Duodenal mucosa (tissue), 2 donors: ENCODE measurements at regions not wholly inside any gene's neighbourhood (a gene's known extent, or its start where the extent isn't known, plus 50 kb on each side); places are given as distances from the start of the nearest gene placed in this dataset.

Source experiments
- H3K27ac ChIP-seq: one replicate; pipeline ENCODE4 v1.7.0; 2013; ENCODE audit warnings: low read depth, low read length
- H3K27me3 ChIP-seq, 2 donors: one replicate each; pipeline ENCODE4 v1.7.0; 2013; ENCODE audit warnings: low read length in 2 of 2, control low read depth in 1 of 2; ENCODE audit not compliant: insufficient read depth in 2 of 2, control insufficient read depth in 1 of 2
- H3K36me3 ChIP-seq, 2 donors: one replicate each; pipeline ENCODE4 v1.7.0; 2013; ENCODE audit warnings: low read length in 2 of 2, control low read depth in 1 of 2; ENCODE audit not compliant: insufficient read depth in 2 of 2, control insufficient read depth in 1 of 2
- H3K4me1 ChIP-seq, 2 donors: one replicate each; pipeline ENCODE4 v1.7.0; 2013; ENCODE audit warnings: low read length in 2 of 2, control low read depth in 1 of 2; ENCODE audit not compliant: insufficient read depth in 2 of 2, control insufficient read depth in 1 of 2
- H3K4me3 ChIP-seq, 2 donors: one replicate each; pipeline ENCODE4 v1.7.0; 2013; ENCODE audit warnings: low read length in 2 of 2, low read depth in 1 of 2
- H3K9ac ChIP-seq, 2 donors: one replicate each; pipeline ENCODE4 v1.7.0; 2013; ENCODE audit warnings: low read length in 2 of 2, low read depth in 1 of 2
- H3K9me3 ChIP-seq, 2 donors: one replicate each; pipeline ENCODE4 v1.7.0; 2013; ENCODE audit warnings: low read length in 2 of 2, control low read depth in 1 of 2; ENCODE audit not compliant: control insufficient read depth in 1 of 2

GRCh38 chr5:105807951-105808350 lies 1862.8 kb downstream of the EFNA5 start:
- Histone ChIP-seq H3K9ac (no peak overlapping the region), H3K4me3 (no peak overlapping the region), H3K27me3 (no peaks in the 10 kb centered on the region), H3K36me3 (no peaks in the 10 kb centered on the region), H3K27ac (no peak overlapping the region), H3K4me1 (no peaks in the 10 kb centered on the region), H3K9me3 (peaks cover 3 to 6% of the 10 kb centered on the region in 2 donors)

GRCh38 chr5:105807290-105807689 lies 1863.4 kb downstream of the EFNA5 start:
- Histone ChIP-seq H3K27me3 (no peaks in the 10 kb centered on the region), H3K4me1 (no peaks in the 10 kb centered on the region), H3K4me3 (no peak overlapping the region), H3K9me3 (peaks cover 3 to 10% of the 10 kb centered on the region in 2 donors), H3K27ac (no peak overlapping the region), H3K9ac (no peak overlapping the region), H3K36me3 (no peaks in the 10 kb centered on the region)

DNA sequence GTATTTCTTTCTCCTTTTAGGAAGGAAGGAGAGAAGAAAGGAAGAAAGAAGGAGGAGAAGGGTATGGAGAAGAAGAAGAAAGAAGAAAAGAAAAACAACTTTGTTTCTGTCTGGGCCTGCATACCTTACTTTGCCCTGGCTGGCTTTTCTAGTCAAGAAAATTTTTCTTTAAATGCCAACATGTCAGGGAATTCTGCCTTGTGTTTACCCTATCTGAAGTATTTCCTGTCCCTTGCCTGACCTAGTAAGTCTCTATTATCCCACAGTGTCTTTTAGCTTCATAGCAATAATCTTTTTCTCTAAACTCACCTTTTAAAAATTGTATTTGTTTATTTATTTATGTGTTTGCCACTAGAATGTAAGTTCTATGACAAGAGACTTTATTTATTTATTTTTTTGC lies 1864.1 kb downstream of the EFNA5 start:
- Histone ChIP-seq H3K4me3 (no peak overlapping the region), H3K27ac (no peak overlapping the region), H3K27me3 (no peaks in the 10 kb centered on the region), H3K36me3 (no peaks in the 10 kb centered on the region), H3K9me3 (peaks cover 3 to 10% of the 10 kb centered on the region in 2 donors), H3K4me1 (no peaks in the 10 kb centered on the region), H3K9ac (no peak overlapping the region)

GRCh38 chr5:105803431-105803830 lies 1867.3 kb downstream of the EFNA5 start:
- Histone ChIP-seq H3K9me3 (peaks cover 3 to 10% of the 10 kb centered on the region in 2 donors), H3K4me3 (no peak overlapping the region), H3K9ac (no peak overlapping the region), H3K36me3 (no peaks in the 10 kb centered on the region), H3K4me1 (no peaks in the 10 kb centered on the region), H3K27me3 (no peaks in the 10 kb centered on the region), H3K27ac (no peak overlapping the region)

DNA sequence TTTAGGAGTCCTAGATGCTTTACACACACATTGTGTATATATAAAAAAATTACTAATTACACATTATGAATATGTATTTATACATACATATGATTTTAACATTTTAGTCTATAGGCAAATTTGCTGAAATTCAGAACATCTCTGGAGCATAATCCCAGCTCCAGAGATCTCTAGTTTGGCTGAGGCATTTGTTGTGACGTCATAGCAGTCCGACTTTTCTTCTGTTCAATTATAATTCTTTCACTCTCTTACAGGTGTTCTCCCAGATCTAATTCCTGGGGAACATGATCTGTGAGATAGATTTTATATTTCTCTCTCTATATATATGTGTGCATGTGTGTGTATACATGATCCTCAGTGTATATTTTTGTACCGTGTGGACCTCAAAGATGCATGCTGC lies 1876.2 kb downstream of the EFNA5 start:
- Histone ChIP-seq H3K4me3 (no peak overlapping the region), H3K9me3 (no peaks in the 10 kb centered on the region), H3K27me3 (no peaks in the 10 kb centered on the region), H3K4me1 (no peaks in the 10 kb centered on the region), H3K27ac (no peak overlapping the region), H3K9ac (no peak overlapping the region), H3K36me3 (no peaks in the 10 kb centered on the region)

DNA sequence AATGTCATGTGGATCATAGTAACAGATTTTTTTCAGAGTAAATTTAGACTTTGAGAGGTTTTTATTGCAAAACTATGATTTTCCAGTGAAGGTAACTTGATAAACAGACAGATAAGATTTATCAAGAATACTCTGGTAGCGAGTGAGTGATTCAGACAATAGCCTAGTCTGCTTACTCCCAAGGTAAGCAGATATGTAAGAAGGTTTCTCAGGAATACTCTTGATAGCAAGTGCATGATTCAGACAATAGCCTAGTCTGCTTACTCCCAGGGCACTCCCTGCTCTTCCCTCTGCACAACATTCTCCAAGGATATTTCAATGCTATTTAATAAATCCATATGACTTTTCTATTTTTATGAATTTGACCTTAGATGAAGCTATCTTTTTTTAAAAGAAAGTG lies 1881.5 kb downstream of the EFNA5 start:
- H3K9me3 ChIP-seq: no peaks in the 10 kb centered on the region
- H3K36me3 ChIP-seq: no peaks in the 10 kb centered on the region
- no peak overlapping the region for H3K9ac ChIP-seq
- H3K4me3 ChIP-seq: no peak overlapping the region
- H3K4me1 ChIP-seq: no peaks in the 10 kb centered on the region
- H3K27ac ChIP-seq: no peak overlapping the region
- no peaks in the 10 kb centered on the region for H3K27me3 ChIP-seq

- Histone ChIP-seq H3K27ac (no peak overlapping the region), H3K36me3 (no peaks in the 10 kb centered on the region), H3K9ac (no peak overlapping the region), H3K4me1 (no peaks in the 10 kb centered on the region), H3K27me3 (no peaks in the 10 kb centered on the region), H3K4me3 (no peak overlapping the region), H3K9me3 (peaks cover 0 to 6% of the 10 kb centered on the region in 2 donors)
Observed at GRCh38 chr5:105783811-105784210, 1886.9 kb downstream of the EFNA5 start.

GRCh38 chr5:105782501-105782900 lies 1888.2 kb downstream of the EFNA5 start:
- no peak overlapping the region for H3K4me3 ChIP-seq
- H3K36me3 ChIP-seq: no peaks in the 10 kb centered on the region
- no peaks in the 10 kb centered on the region for H3K27me3 ChIP-seq
- H3K9ac ChIP-seq: no peak overlapping the region
- H3K4me1 ChIP-seq: no peaks in the 10 kb centered on the region
- peaks cover 0 to 6% of the 10 kb centered on the region in 2 donors for H3K9me3 ChIP-seq
- H3K27ac ChIP-seq: no peak overlapping the region

DNA sequence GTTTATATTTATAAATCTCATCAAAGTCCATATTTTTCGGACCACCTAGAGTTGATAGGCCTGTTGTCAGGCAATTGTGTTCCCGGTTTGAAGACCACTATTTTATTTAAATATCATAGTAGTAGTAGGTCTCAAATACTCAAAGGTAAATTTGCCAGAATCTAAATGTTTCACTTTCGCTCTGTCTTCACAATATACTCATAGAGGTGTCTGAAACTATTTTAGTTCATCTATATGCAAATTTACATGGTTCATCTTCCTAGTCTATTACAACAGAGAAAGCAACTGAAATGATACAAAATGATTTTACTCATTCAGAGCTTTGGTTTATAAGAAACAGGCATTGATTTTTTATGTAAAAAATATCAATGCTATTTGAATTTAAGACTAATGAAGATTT lies 1897.5 kb downstream of the EFNA5 start:
- Histone ChIP-seq H3K9ac (no peak overlapping the region), H3K4me1 (no peaks in the 10 kb centered on the region), H3K9me3 (no peaks in the 10 kb centered on the region), H3K36me3 (no peaks in the 10 kb centered on the region), H3K4me3 (no peak overlapping the region), H3K27me3 (no peaks in the 10 kb centered on the region), H3K27ac (no peak overlapping the region)

DNA sequence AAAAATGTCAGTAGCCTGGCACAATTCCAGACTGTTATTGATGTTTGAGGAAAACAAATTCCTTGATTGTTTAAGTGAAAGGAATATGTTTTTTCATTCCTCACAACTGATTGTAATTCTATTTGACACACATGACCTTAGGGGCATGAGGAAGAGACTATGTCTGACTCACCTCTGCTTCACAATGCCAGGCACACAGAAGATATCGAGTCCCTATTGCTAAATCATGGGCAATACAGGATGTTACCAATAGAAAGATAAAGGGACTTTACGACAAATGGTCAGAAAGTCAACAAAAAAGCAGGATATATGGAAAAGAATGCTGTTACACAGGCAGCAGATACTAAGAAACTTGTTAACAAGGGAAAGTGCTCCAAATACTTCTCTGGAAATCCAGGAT lies 1903.5 kb downstream of the EFNA5 start:
- Histone ChIP-seq H3K4me3 (no peak overlapping the region), H3K27ac (no peak overlapping the region), H3K9ac (no peak overlapping the region), H3K27me3 (no peaks in the 10 kb centered on the region), H3K4me1 (no peaks in the 10 kb centered on the region), H3K36me3 (no peaks in the 10 kb centered on the region), H3K9me3 (peaks cover 2 to 12% of the 10 kb centered on the region in 2 donors)

GRCh38 chr5:105762728-105763127 lies 1908.0 kb downstream of the EFNA5 start:
- no peak overlapping the region for H3K9ac ChIP-seq
- H3K27ac ChIP-seq: no peak overlapping the region

More at GRCh38 chr5:105762728-105763127, 1908.0 kb downstream of the EFNA5 start:
- no peaks in the 10 kb centered on the region for H3K36me3 ChIP-seq
- H3K27me3 ChIP-seq: no peaks in the 10 kb centered on the region
- H3K9me3 ChIP-seq: peaks cover 16 to 43% of the 10 kb centered on the region in 2 donors
- H3K4me1 ChIP-seq: no peaks in the 10 kb centered on the region
- no peak overlapping the region for H3K4me3 ChIP-seq
